GM20431 (cell line): ENCODE measurements at regions not wholly inside any gene's neighbourhood (a gene's known extent, or its start where the extent isn't known, plus 50 kb on each side); places are given as distances from the start of the nearest gene placed in this dataset.

Experiments used
- in situ Hi-C: fragments of 300-500 bp; cut with MseI, MboI; formaldehyde crosslinking; loops from one replicate; pipeline ENCODE4 v1.15.0; 2020; ENCODE audit warnings: low sequenced_read_pairs; ENCODE audit not compliant: unreplicated experiment

- in situ Hi-C loops: loop anchor here (25.0 kb wide), 1 partner anchor 558 kb away; no protein-coding TSS in a partner anchor
Observed at GRCh38 chr2:225104321-225104720, 62.1 kb upstream of the DOCK10 start.

- in situ Hi-C loops: loop anchor here (25.0 kb wide), 1 partner anchor 559 kb away; no protein-coding TSS in a partner anchor
Observed at GRCh38 chr2:225103737-225104141, 61.5 kb upstream of the DOCK10 start.

- in situ Hi-C loops: loop anchor here (25.0 kb wide), 1 partner anchor 561 kb away; no protein-coding TSS in a partner anchor
Observed at GRCh38 chr2:225100856-225101294, 58.6 kb upstream of the DOCK10 start.

GRCh38 chr2:225100269-225100668, 58.0 kb upstream of the DOCK10 start:
- in situ Hi-C loops: loop anchor here (25.0 kb wide), 1 partner anchor 562 kb away; no protein-coding TSS in a partner anchor

- in situ Hi-C loops: no loop called here
Observed at GRCh38 chr2:225097035-225097434, 54.8 kb upstream of the DOCK10 start.
